ENCODE measurements at regions not wholly inside any gene's neighbourhood (a gene's known extent, or its start where the extent isn't known, plus 50 kb on each side); places are given as distances from the start of the nearest gene placed in this dataset.

DNA sequence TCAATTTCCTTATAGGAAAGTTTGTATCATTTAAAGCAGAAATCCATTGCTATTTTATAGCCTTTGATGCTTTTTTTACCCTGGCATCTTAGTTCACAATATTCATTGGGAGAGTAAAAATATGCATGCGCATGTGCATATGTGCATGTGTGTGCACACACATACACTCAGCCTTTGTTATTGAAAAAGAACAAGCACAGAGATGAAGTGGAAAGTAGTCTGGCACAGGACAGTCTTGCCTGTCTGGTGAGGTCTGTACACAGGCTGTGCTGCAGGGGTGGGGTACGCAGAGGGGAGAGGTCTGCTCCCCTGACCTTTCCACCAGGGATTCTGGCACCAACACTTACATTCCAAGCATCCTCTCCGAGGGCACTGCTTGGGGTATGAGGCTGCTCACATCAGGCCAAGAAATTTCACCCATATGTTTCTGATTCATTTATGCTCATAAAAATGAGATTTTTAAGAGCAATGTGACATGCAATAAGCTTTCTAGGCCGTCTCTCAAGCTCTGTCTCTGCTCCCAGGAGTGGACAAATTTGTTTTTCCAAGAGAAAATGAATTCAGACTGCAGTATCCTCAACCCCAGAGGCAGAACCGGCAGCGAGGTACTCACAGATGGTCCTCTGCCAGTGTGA is 237.2 kb downstream of the INSIG2 start:
- intact Hi-C loops (cut with DNase I), result no loop called here
- Histone ChIP-seq H3K4me3 (no peak overlapping the region), H3K9me3 (no peaks in the 10 kb centered on the region), H3K27me3 (peaks cover 0 to 28% (median 0%) of the 10 kb centered on the region in 4 donors), H3K4me1 (peaks cover 0 to 3% (median 0%) of the 10 kb centered on the region in 3 donors), H3K27ac (no peak overlapping the region), H3K36me3 (no peaks in the 10 kb centered on the region)
- TF ChIP-seq POLR2A (IDR thresholded peaks at IDR 0.05), result no peak
- TF ChIP-seq, protein P1, sequence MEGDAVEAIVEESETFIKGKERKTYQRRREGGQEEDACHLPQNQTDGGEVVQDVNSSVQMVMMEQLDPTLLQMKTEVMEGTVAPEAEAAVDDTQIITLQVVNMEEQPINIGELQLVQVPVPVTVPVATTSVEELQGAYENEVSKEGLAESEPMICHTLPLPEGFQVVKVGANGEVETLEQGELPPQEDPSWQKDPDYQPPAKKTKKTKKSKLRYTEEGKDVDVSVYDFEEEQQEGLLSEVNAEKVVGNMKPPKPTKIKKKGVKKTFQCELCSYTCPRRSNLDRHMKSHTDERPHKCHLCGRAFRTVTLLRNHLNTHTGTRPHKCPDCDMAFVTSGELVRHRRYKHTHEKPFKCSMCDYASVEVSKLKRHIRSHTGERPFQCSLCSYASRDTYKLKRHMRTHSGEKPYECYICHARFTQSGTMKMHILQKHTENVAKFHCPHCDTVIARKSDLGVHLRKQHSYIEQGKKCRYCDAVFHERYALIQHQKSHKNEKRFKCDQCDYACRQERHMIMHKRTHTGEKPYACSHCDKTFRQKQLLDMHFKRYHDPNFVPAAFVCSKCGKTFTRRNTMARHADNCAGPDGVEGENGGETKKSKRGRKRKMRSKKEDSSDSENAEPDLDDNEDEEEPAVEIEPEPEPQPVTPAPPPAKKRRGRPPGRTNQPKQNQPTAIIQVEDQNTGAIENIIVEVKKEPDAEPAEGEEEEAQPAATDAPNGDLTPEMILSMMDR (IDR thresholded peaks at IDR 0.05), result no peak
- DNase-seq, result no peak
- WGBS, 2 donors, result 57 to 59% methylated on average over 5 to 6 of the region's 6 CpGs

DNA sequence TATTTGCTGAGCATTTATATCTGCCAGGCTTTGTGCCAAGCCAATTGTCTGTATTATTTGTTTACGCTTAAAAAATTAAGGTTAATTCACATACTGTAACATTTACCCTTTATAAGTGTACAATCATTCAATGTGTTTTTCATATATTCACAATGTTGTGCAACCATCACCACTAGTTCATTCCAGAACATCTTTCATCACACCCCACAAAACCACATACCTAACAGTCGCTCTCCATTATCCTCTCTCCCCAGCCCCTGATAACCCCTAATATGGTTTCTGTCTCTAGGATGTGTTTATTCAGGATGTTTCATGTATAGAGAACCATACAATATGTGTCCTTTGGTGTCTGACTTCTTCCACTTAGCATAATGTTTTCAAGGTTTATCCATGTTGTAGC is 234.1 kb downstream of the INSIG2 start:
- WGBS, 2 donors, result 61 to 70% methylated on average over 2 of the region's 2 CpGs
- Histone ChIP-seq H3K4me1 (peaks cover 0 to 3% (median 0%) of the 10 kb centered on the region in 3 donors), H3K4me3 (no peak overlapping the region), H3K27ac (no peak overlapping the region), H3K9me3 (no peaks in the 10 kb centered on the region), H3K36me3 (no peaks in the 10 kb centered on the region), H3K27me3 (peaks cover 0 to 31% (median 0%) of the 10 kb centered on the region in 4 donors)
- no peak for DNase-seq
- TF ChIP-seq POLR2A (IDR thresholded peaks at IDR 0.05), result no peak
- TF ChIP-seq, protein P1 (IDR thresholded peaks at IDR 0.05), result no peak
- intact Hi-C loops (cut with DNase I), result no loop called here

DNA sequence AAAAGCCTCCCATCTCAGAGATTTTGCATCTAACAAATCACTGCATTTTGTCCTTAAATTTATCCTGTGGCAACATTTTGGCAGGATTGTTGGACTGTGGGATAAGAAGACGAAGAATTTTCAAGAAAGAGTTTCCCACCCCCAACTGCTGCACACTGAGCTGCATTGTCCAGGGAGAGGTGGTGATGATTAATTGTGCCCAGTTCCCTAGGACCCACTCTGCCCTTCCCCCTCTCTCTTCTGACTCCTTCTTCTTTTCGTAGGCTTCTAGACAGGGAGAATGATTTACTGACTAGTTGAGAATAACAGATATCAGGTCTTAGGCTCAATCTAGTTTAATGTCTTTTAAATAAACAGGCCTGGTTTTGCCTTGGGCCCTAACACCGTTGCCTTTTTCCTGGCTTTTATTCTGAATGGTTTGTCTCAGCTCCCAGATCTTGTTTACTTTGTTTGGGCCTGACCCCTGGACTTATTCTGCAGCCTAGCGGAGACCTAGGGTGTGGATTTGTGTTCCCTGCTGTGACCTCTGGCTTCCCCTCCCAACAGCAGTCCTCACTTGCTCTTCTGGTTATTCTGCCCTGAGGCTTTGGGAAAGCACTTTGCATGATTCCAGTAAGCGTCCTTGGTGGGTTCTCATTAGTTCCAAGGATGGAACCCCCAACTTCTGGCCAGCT is 233.3 kb downstream of the INSIG2 start:
- H3K27ac ChIP-seq, result no peak overlapping the region
- intact Hi-C loops (cut with DNase I), result no loop called here
- H3K36me3 ChIP-seq, result no peaks in the 10 kb centered on the region
- no peaks in the 10 kb centered on the region for H3K9me3 ChIP-seq
- TF ChIP-seq POLR2A (IDR thresholded peaks at IDR 0.05), result no peak
- TF ChIP-seq, protein P1 (IDR thresholded peaks at IDR 0.05), result no peak
- H3K27me3 ChIP-seq, result peaks cover 0 to 31% (median 0%) of the 10 kb centered on the region in 4 donors
- no peak overlapping the region for H3K4me3 ChIP-seq
- no peak for DNase-seq
- 29% methylated on average over 4 to 5 of the region's 5 CpGs for WGBS, 2 donors
- peaks cover 0 to 3% (median 0%) of the 10 kb centered on the region in 3 donors for H3K4me1 ChIP-seq

DNA sequence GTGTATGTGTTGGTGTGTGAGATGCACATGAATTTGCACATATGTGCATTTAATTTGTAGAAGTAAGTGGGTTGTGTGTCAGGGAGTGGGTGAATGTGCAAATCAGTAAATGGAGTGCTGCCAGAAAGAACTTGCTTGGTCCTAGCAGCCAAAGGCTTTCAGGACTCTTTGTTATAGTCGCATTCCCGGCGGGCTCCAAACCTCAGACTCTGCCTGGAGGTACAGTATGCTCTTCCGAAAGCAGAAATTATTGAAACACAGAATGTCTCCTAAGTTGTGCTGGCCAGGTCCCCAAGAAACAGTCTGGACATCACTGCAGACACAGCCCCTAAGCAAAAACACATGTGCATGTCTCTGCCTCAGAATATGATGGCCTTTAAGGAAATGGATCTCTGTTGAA is 232.4 kb downstream of the INSIG2 start:
- no peaks in the 10 kb centered on the region for H3K9me3 ChIP-seq
- peaks cover 0 to 3% (median 0%) of the 10 kb centered on the region in 3 donors for H3K4me1 ChIP-seq
- no peak overlapping the region for H3K27ac ChIP-seq
- intact Hi-C loops (cut with DNase I), result no loop called here
- no peaks in the 10 kb centered on the region for H3K36me3 ChIP-seq
- TF ChIP-seq, protein P1 (IDR thresholded peaks at IDR 0.05), result no peak
- TF ChIP-seq POLR2A (IDR thresholded peaks at IDR 0.05), result no peak
- no peak overlapping the region for H3K4me3 ChIP-seq
- 71 to 83% methylated on average over 4 of the region's 4 CpGs for WGBS, 2 donors
- peaks cover 0 to 33% (median 0%) of the 10 kb centered on the region in 4 donors for H3K27me3 ChIP-seq
- DNase-seq, result no peak

DNA sequence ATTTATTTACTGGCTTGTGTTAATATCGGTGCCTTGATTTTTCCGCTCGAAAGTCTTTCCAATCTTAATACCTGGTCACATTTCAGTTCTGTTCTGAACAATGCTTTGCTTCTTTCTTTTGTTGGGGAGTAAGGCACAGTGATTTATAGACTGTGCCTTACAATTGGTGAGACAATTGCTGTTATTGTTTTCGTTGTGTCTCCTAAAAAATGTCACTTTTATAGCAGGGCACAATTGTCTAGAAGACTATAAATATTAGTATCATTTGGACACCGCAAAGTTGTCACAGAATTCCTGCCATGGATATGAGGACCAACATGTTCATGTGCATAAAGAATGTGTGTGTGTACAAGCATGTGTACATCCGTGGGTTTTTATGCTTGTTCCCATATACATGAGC is 231.9 kb downstream of the INSIG2 start:
- WGBS, 2 donors, result 53 to 73% methylated on average over 6 of the region's 6 CpGs
- TF ChIP-seq, protein P1 (IDR thresholded peaks at IDR 0.05), result no peak
- TF ChIP-seq POLR2A (IDR thresholded peaks at IDR 0.05), result no peak

More for the DNA sequence above, 231.9 kb downstream of the INSIG2 start:
- Histone ChIP-seq H3K9me3 (no peaks in the 10 kb centered on the region), H3K36me3 (no peaks in the 10 kb centered on the region), H3K27me3 (peaks cover 0 to 37% (median 0%) of the 10 kb centered on the region in 4 donors), H3K4me3 (no peak overlapping the region), H3K27ac (no peak overlapping the region), H3K4me1 (peaks cover 0 to 3% (median 0%) of the 10 kb centered on the region in 3 donors)
- intact Hi-C loops (cut with DNase I), result no loop called here
- no peak for DNase-seq

Data from esophagus squamous epithelium (tissue), 5 donors.